ENCODE measurements at regions not wholly inside any gene's neighbourhood (a gene's known extent, or its start where the extent isn't known, plus 50 kb on each side); places are given as distances from the start of the nearest gene placed in this dataset.

GRCh38 chr7:7100432-7100849 lies 81.9 kb upstream of the C1GALT1 start:
- Mint-ChIP-seq H3K4me3 (no peak overlapping the region), H3K36me3 (ENCODE audit: low read depth) (no peaks in the 10 kb centered on the region), H3K27me3 (no peaks in the 10 kb centered on the region), H3K27ac (no peak overlapping the region), H3K4me1 (ENCODE audit: low read depth) (peaks cover 10% of the 10 kb centered on the region), H3K9me3 (no peaks in the 10 kb centered on the region)
- CTCF ChIA-PET, result no interaction called here
- DNase-seq, result no peak
- no peak for TF ChIP-seq CTCF (IDR thresholded peaks at IDR 0.05)
- POLR2A ChIA-PET, result no interaction called here
- no peak for ATAC-seq
- intact Hi-C loops (cut with micrococcal nuclease), result loop anchor here (10.0 kb wide), 1 partner anchor 304 kb away; no protein-coding TSS in a partner anchor

DNA sequence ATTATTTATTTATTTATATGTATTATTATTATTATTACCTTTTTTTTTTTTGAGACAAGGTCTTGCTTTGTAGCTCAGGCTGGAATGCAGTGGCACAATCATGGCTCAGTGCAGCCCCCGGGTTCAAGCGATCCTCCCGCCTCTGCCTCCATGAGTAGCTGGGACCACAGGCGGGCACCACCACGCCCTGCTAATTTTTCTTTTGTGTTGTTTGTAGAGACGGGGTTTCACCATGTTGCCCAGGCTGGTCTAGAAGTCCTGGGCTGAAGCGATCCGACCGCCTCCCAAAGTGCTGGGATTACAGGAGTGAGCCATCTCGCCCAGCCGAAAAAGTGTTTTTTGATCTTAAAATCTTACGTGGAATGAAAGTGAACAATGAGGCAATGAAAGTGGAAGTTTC lies 79.4 kb upstream of the C1GALT1 start:
- no peak for TF ChIP-seq CTCF (IDR thresholded peaks at IDR 0.05)
- ATAC-seq (no peak), DNase-seq (no peak)
- Mint-ChIP-seq H3K27me3 (no peaks in the 10 kb centered on the region), H3K4me3 (no peak overlapping the region), H3K36me3 (ENCODE audit: low read depth) (no peaks in the 10 kb centered on the region), H3K4me1 (ENCODE audit: low read depth) (peaks cover 10% of the 10 kb centered on the region), H3K9me3 (no peaks in the 10 kb centered on the region), H3K27ac (no peak overlapping the region)
- intact Hi-C loops (cut with micrococcal nuclease), result loop anchor here (1.0 to 10.0 kb wide), 2 partner anchors 302 to 438 kb away; no protein-coding TSS in a partner anchor
- ChIA-PET POLR2A (no interaction called here), CTCF (interaction anchor here (0.7 to 2.5 kb wide), 41 partner anchors 8 to 656 kb away, joined by 3 to 18 read pairs (median 4); no protein-coding TSS in a partner anchor)

- ChIA-PET POLR2A (no interaction called here), CTCF (interaction anchor here (0.7 to 2.5 kb wide), 46 partner anchors 9 to 655 kb away, joined by 3 to 18 read pairs (median 4); no protein-coding TSS in a partner anchor)
- Mint-ChIP-seq H3K27me3 (no peaks in the 10 kb centered on the region), H3K4me3 (no peak overlapping the region), H3K36me3 (ENCODE audit: low read depth) (no peaks in the 10 kb centered on the region), H3K9me3 (peaks cover 1% of the 10 kb centered on the region), H3K4me1 (ENCODE audit: low read depth) (peaks cover 10% of the 10 kb centered on the region), H3K27ac (no peak overlapping the region)
- intact Hi-C loops (cut with micrococcal nuclease), result loop anchor here (1.0 to 10.0 kb wide), 2 partner anchors 301 to 438 kb away; no protein-coding TSS in a partner anchor
- no peak for DNase-seq
- peak; percentile 55 for ATAC-seq
- TF ChIP-seq CTCF (IDR thresholded peaks at IDR 0.05), result peak; percentile 82
Observed at GRCh38 chr7:7103343-7104313, 78.7 kb upstream of the C1GALT1 start.

DNA sequence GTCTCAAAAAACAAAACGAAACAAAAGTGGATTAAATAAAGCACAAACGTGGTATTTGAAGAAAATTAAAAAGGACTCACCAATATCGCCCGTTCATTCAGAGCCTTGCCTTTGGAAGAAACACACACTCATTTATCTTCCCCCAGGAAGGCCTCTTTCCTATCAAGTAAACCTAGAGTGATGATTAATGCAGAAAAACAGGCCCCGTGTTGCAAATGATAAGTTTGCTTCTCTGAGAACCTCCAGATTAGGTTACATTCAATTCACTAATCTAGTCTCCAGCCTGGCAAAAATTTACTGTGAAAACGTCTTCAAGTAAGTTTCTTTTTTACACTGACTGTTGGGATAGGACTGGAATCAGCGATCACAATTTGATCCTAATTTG lies 78.0 kb upstream of the C1GALT1 start:
- DNase-seq, result no peak
- Mint-ChIP-seq H3K36me3 (ENCODE audit: low read depth) (no peaks in the 10 kb centered on the region), H3K4me3 (no peak overlapping the region), H3K4me1 (ENCODE audit: low read depth) (peaks cover 10% of the 10 kb centered on the region), H3K27ac (no peak overlapping the region), H3K9me3 (peaks cover 4% of the 10 kb centered on the region), H3K27me3 (no peaks in the 10 kb centered on the region)
- ATAC-seq, result no peak
- TF ChIP-seq CTCF (IDR thresholded peaks at IDR 0.05), result no peak
- intact Hi-C loops (cut with micrococcal nuclease), result loop anchor here (10.0 kb wide), 1 partner anchor 300 kb away; no protein-coding TSS in a partner anchor
- ChIA-PET CTCF (interaction anchor here (0.7 to 2.5 kb wide), 23 partner anchors 9 to 654 kb away, joined by 3 to 18 read pairs (median 6); no protein-coding TSS in a partner anchor), POLR2A (no interaction called here)

- Mint-ChIP-seq H3K4me1 (ENCODE audit: low read depth) (peaks cover 10% of the 10 kb centered on the region), H3K9me3 (peaks cover 4% of the 10 kb centered on the region), H3K4me3 (no peak overlapping the region), H3K27me3 (no peaks in the 10 kb centered on the region), H3K27ac (no peak overlapping the region), H3K36me3 (ENCODE audit: low read depth) (no peaks in the 10 kb centered on the region)
- CTCF ChIA-PET, result interaction anchor here (0.8 to 2.2 kb wide), 11 partner anchors 9 to 1113 kb away, joined by 3 to 16 read pairs (median 3); partner anchors contain the start of gene C1GALT1
- intact Hi-C loops (cut with micrococcal nuclease), result loop anchor here (5.0 to 10.0 kb wide), 2 partner anchors 77 to 300 kb away; partner anchors contain the start of gene C1GALT1
- no peak for TF ChIP-seq CTCF (IDR thresholded peaks at IDR 0.05)
- no peak for DNase-seq
- POLR2A ChIA-PET, result no interaction called here
- ATAC-seq, result no peak
Observed at GRCh38 chr7:7104971-7105370, 77.4 kb upstream of the C1GALT1 start.
